C4-2B (cell line): ENCODE measurements at regions not wholly inside any gene's neighbourhood (a gene's known extent, or its start where the extent isn't known, plus 50 kb on each side); places are given as distances from the start of the nearest gene placed in this dataset.

Source experiments
- CTCF ChIP-seq: fragments of 450-650 bp; conservative IDR thresholded peaks from 2 replicates; pipeline ENCODE4 v1.5.1; 2017; ENCODE audit warnings: mild to moderate bottlenecking
- ZFX ChIP-seq: fragments of 450-650 bp; IDR thresholded peaks from 2 replicates; pipeline ENCODE4 v1.6.1; 2017

DNA sequence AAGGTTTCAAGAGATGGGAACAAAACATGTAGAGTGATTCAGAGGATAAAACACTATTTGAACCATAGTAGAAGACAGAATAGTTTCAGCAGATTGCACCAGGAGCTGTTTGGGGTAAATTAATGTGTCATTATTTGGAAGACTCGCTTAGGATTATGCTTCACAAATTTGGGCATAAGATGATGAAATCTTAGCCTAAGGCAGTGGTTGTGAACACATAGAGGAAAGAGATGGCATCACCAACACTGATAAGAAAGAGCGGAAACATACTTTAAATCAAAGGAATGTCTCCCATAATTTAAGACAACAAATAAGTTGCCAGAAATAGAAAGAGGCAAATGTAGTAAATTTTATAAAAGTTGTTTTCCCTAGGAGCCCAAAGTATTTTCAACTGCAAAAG, 66.1 kb upstream of the TBCA start:
- TF ChIP-seq CTCF (no peak), ZFX (no peak)
